SK-MEL-5 (cell line): ENCODE measurements at regions not wholly inside any gene's neighbourhood (a gene's known extent, or its start where the extent isn't known, plus 50 kb on each side); places are given as distances from the start of the nearest gene placed in this dataset.

Experiments
- DNase-seq: peaks from one replicate; pipeline ENCODE4 v3.0.0-alpha.2; 2016; ENCODE audit warnings: low read depth, low spot score
- in situ Hi-C: cut with HindIII; loops from 2 replicates; pipeline ENCODE4 v1.10.0; 2016; ENCODE audit warnings: low sequenced_read_pairs, high pct_unique_total_duplicates, low pct_unique_long_range_greater_than_20kb

DNA sequence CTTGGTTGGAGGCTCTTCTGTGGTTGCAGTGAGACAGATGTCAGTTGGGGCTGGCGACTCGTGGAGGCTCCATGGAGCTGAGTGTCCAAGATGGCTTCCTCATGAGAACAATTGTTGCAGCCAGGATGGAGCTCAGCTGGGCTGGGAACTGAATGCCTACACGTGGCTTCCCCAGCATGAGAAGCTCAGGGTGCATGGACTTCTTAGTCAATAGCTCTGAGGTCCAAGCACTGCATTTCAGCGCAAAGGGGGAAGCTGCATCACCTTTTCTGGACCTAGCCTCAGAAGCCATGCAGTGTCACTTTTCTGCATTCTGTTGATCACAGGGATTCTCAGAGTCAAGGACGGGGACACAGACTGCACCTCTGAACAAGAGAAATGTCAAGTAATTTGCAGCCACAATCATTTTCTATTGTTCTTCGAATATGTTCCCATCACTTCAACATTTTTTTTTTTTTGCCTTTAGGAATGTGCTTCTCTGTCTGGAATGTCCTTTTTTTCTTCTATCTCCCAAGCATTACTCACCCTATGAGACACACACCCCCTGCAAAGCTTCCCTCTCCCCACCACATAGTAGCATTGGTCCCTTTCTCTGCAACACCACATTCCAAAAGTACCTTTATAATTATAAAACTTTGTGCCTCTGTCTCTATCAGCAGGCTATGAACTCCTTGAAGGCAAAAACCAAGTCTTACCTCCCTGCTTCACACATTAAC lies 57.5 kb upstream of the STK32A start:
- in situ Hi-C loops: no loop called here
- no peak for DNase-seq

DNA sequence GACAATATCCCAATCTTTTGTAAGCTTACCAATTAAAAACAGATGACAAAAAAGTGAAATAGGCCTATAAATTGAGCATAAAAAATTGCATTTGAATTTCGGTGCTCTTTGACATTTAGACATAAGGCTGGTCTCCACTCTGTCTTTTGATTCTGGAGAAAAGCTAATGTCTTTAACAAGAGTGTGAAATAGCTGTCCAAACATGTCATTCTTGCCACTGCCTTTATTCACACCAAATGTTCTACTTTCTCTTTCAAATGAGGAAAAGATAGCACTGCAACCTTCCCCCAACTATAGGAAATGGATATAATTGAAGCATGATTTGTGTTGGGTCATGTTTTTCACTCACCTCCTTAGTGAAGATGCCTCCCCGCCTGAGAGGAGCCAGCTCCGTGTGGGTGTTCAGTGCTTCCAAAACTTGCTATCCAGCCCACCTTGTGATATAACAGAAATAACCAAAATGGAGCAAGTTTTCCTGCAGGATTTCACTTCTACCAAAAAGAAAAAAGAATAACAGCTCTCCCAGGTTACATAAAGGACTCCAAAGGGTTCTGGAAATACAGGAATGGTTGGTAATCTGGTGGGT lies 55.2 kb upstream of the STK32A start:
- in situ Hi-C loops: no loop called here
- DNase-seq: no peak

GRCh38 chr5:147180751-147181150 lies 54.1 kb upstream of the STK32A start:
- in situ Hi-C loops: no loop called here
- no peak for DNase-seq
